ENCODE measurements at regions not wholly inside any gene's neighbourhood (a gene's known extent, or its start where the extent isn't known, plus 50 kb on each side); places are given as distances from the start of the nearest gene placed in this dataset.

- TF ChIP-seq CTCF (IDR thresholded peaks at IDR 0.05) (no peak), POLR2A (IDR thresholded peaks at IDR 0.05) (no peak)
These were observed 634.6 kb upstream of the SOX9 start for GRCh38 chr17:71486261-71486660.
